OCI-LY1 (cell line): ENCODE measurements at regions not wholly inside any gene's neighbourhood (a gene's known extent, or its start where the extent isn't known, plus 50 kb on each side); places are given as distances from the start of the nearest gene placed in this dataset.

Experiments used
- H2AFZ ChIP-seq: fragments of 200-600 bp; sonication (generic), shearing (Covaris generic); 2 replicates; pipeline ENCODE4 v1.6.0; 2014; ENCODE audit warnings: antibody characterized with exemption, mild to moderate bottlenecking, low read length
- H3F3A ChIP-seq: fragments of 200-600 bp; sonication (generic), shearing (Covaris generic); 2 replicates; pipeline ENCODE4 v1.6.0; 2014; ENCODE audit warnings: mild to moderate bottlenecking, antibody characterized with exemption, low read length, moderate library complexity; ENCODE audit not compliant: insufficient read depth
- H3K27ac ChIP-seq: fragments of 200-600 bp; sonication (generic); 2 replicates; pipeline ENCODE4 v1.5.1; 2014; ENCODE audit warnings: low read length, mixed run types, mild to moderate bottlenecking, low read depth; ENCODE audit not compliant: poor library complexity, severe bottlenecking
- H3K27me3 ChIP-seq: fragments of 200-600 bp; sonication (generic); 2 replicates; pipeline ENCODE4 v1.6.0; 2014; ENCODE audit warnings: antibody characterized with exemption, mild to moderate bottlenecking, low read length, moderate library complexity; ENCODE audit not compliant: insufficient read depth
- H3K36me3 ChIP-seq: fragments of 200-600 bp; sonication (generic); 2 replicates; pipeline ENCODE4 v1.6.1; 2014; ENCODE audit warnings: mild to moderate bottlenecking, antibody characterized with exemption, low read length, moderate library complexity, mixed read lengths; ENCODE audit not compliant: insufficient read depth
- H3K4me1 ChIP-seq: fragments of 200-600 bp; sonication (generic); 2 replicates; pipeline ENCODE4 v1.5.1; 2014; ENCODE audit warnings: mild to moderate bottlenecking, low read length, moderate library complexity; ENCODE audit not compliant: insufficient read depth, severe bottlenecking
- H3K4me2 ChIP-seq: fragments of 200-600 bp; sonication (generic), shearing (Covaris generic); 2 replicates; pipeline ENCODE4 v1.6.1; 2014; ENCODE audit warnings: low read length
- H3K4me3 ChIP-seq: fragments of 200-600 bp; sonication (generic); 2 replicates; pipeline ENCODE4 v1.5.1; 2014; ENCODE audit warnings: low read length, low read depth, mild to moderate bottlenecking, mixed read lengths; ENCODE audit not compliant: poor library complexity, severe bottlenecking
- H3K79me2 ChIP-seq: fragments of 200-600 bp; shearing (Covaris generic); 2 replicates; pipeline ENCODE4 v1.6.1; 2016; ENCODE audit warnings: mixed run types, low read length, mixed read lengths; ENCODE audit not compliant: insufficient read depth
- H3K9ac ChIP-seq: fragments of 200-600 bp; sonication (generic), shearing (Covaris generic); 2 replicates; pipeline ENCODE4 v1.6.1; 2014; ENCODE audit warnings: mild to moderate bottlenecking, low read length, mixed read lengths
- H3K9me2 ChIP-seq: fragments of 200-600 bp; sonication (generic), shearing (Covaris generic); 2 replicates; pipeline ENCODE4 v1.6.1; 2014; ENCODE audit warnings: low read depth, mild to moderate bottlenecking, low read length, mixed read lengths
- H3K9me3 ChIP-seq: fragments of 200-600 bp; shearing (Covaris generic); 2 replicates; pipeline ENCODE4 v1.6.1; 2014; ENCODE audit warnings: low read length, mixed read lengths
- H4K20me1 ChIP-seq: fragments of 200-600 bp; sonication (generic), shearing (Covaris generic); 2 replicates; pipeline ENCODE4 v1.6.0; 2016; ENCODE audit warnings: mild to moderate bottlenecking, low read length; ENCODE audit not compliant: insufficient read depth
- EZH2 ChIP-seq: fragments of 200-600 bp; sonication (generic), shearing (Covaris generic); IDR thresholded peaks from 2 replicates; pipeline ENCODE4 v1.8.0; 2017; ENCODE audit warnings: borderline replicate concordance, mixed run types, mild to moderate bottlenecking, antibody characterized with exemption, low read length, moderate library complexity, mixed read lengths
- TF ChIP-seq, protein P1 (sequence below): fragments of 200-600 bp; sonication (generic), shearing (Covaris generic); IDR thresholded peaks from 2 replicates; pipeline ENCODE4 v1.5.1; 2017; ENCODE audit warnings: mild to moderate bottlenecking, antibody characterized with exemption, low read length, moderate library complexity, mixed read lengths

DNA sequence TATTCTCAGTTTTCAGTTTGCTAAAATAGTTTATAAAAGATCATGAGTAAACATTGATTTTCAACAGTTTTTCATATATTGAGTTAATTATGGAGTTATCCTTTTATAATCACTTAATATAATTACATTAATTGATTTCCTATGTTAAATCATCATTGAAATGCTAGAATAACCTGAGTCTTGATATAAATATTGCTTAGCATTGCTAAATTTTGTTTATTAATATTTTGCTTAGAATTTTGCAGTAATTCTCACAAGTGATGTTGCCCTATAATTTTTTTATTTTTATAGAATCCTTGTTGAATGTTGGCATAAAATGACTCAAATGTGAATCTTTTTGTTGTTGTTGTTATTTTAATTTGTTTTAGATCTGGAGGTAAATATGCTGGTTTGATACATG lies 654.2 kb downstream of the OTOL1 start:
- Histone ChIP-seq H3K9me2 (no peaks in the 10 kb centered on the region), H3K9me3 (no peaks in the 10 kb centered on the region), H3K9ac (no peak overlapping the region), H3K4me1 (no peaks in the 10 kb centered on the region), H3K79me2 (no peaks in the 10 kb centered on the region), H3K27me3 (no peaks in the 10 kb centered on the region), H3K27ac (no peak overlapping the region), H3K4me2 (no peak overlapping the region), H4K20me1 (no peaks in the 10 kb centered on the region), H3K4me3 (no peak overlapping the region), H3F3A (no peaks in the 10 kb centered on the region), H3K36me3 (no peaks in the 10 kb centered on the region), H2AFZ (no peak overlapping the region)
- TF ChIP-seq, protein P1, sequence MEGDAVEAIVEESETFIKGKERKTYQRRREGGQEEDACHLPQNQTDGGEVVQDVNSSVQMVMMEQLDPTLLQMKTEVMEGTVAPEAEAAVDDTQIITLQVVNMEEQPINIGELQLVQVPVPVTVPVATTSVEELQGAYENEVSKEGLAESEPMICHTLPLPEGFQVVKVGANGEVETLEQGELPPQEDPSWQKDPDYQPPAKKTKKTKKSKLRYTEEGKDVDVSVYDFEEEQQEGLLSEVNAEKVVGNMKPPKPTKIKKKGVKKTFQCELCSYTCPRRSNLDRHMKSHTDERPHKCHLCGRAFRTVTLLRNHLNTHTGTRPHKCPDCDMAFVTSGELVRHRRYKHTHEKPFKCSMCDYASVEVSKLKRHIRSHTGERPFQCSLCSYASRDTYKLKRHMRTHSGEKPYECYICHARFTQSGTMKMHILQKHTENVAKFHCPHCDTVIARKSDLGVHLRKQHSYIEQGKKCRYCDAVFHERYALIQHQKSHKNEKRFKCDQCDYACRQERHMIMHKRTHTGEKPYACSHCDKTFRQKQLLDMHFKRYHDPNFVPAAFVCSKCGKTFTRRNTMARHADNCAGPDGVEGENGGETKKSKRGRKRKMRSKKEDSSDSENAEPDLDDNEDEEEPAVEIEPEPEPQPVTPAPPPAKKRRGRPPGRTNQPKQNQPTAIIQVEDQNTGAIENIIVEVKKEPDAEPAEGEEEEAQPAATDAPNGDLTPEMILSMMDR, result no peak
- TF ChIP-seq EZH2, result no peak

DNA sequence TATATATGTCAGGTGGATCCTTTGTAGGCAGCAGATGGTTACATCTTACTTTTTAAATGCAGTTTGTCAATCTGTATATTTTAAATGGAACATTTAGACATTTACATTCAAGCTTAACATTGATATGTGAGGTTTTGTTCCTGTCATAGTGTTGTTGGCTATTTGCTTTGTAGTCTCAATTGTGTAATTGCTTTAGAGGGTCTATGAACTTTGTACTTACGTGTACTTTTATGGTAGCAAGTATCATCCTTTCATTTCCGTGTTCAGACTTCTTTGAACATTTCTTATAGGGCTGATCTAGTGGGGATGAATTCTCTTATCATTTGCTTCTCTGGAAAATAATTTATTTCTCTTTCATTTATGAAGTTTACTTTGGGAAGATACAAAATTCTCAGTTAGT lies 656.0 kb downstream of the OTOL1 start:
- Histone ChIP-seq H4K20me1 (no peaks in the 10 kb centered on the region), H3K27ac (no peak overlapping the region), H3K9ac (no peak overlapping the region), H2AFZ (no peak overlapping the region), H3K79me2 (no peaks in the 10 kb centered on the region), H3K4me2 (no peak overlapping the region), H3K9me3 (no peaks in the 10 kb centered on the region), H3K4me3 (no peak overlapping the region), H3F3A (no peaks in the 10 kb centered on the region), H3K9me2 (no peaks in the 10 kb centered on the region), H3K4me1 (no peaks in the 10 kb centered on the region), H3K36me3 (no peaks in the 10 kb centered on the region), H3K27me3 (no peaks in the 10 kb centered on the region)
- TF ChIP-seq EZH2, result no peak
- TF ChIP-seq, protein P1, result no peak

DNA sequence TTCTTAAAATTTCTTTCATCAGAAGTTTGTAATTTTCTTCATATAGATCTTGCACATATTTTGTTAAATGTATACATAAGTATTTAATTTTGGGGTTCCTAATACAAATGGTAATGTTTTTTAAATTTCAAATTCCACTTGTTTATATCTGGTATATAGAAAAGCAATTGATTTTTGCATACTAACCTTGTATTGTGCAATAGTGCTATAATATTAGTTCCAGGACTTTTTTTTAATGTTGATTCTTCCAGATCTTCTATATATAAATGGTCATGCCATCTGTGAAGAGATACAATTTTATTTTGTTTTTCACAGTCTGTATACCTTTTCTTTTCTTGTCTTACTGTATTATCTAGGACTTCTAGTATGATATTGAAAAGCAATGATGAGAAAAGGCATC lies 665.0 kb downstream of the OTOL1 start:
- Histone ChIP-seq H3K27me3 (no peaks in the 10 kb centered on the region), H2AFZ (no peak overlapping the region), H3F3A (no peaks in the 10 kb centered on the region), H3K4me3 (no peak overlapping the region), H3K9me3 (no peaks in the 10 kb centered on the region), H3K36me3 (no peaks in the 10 kb centered on the region), H3K9me2 (no peaks in the 10 kb centered on the region), H3K9ac (no peak overlapping the region), H3K4me2 (no peak overlapping the region), H4K20me1 (no peaks in the 10 kb centered on the region), H3K27ac (no peak overlapping the region), H3K4me1 (no peaks in the 10 kb centered on the region), H3K79me2 (no peaks in the 10 kb centered on the region)
- TF ChIP-seq, protein P1, result no peak
- no peak for TF ChIP-seq EZH2
